HEK293T (cell line): ENCODE measurements at regions not wholly inside any gene's neighbourhood (a gene's known extent, or its start where the extent isn't known, plus 50 kb on each side); places are given as distances from the start of the nearest gene placed in this dataset.

Experiments used
- CTCF ChIA-PET: fragments of 350-600 bp; formaldehyde crosslinking; extraction: SDS; loops from one replicate; lab custom pipeline; 2021; ENCODE audit warnings: antibody characterized with exemption, inconsistent platforms; lab: Yijun Ruan, JAX
- POLR2A ChIA-PET: fragments of 350-600 bp; formaldehyde crosslinking; extraction: SDS; loops from one replicate; lab custom pipeline; 2020; ENCODE audit warnings: antibody characterized with exemption, inconsistent platforms; lab: Yijun Ruan, JAX
- DNase-seq: peaks from one replicate; pipeline ENCODE4 v3.0.0; 2012; ENCODE audit warnings: mixed read lengths; ENCODE audit errors: extremely low spot score
- ARNT ChIP-seq: fragments of 450-650 bp; IDR thresholded peaks from 2 replicates; pipeline ENCODE4 v1.6.1; 2017; ENCODE audit warnings: mild to moderate bottlenecking
- BHLHE40 ChIP-seq: fragments of 450-650 bp; IDR thresholded peaks from 2 replicates; pipeline ENCODE4 v1.6.1; 2016; ENCODE audit warnings: mild to moderate bottlenecking, moderate library complexity, borderline replicate concordance
- CTBP1 ChIP-seq: fragments of 450-650 bp; IDR thresholded peaks from 2 replicates; pipeline ENCODE4 v1.6.1; 2016; ENCODE audit warnings: borderline replicate concordance
- ELF4 ChIP-seq: fragments of 450-650 bp; IDR thresholded peaks from 2 replicates; pipeline ENCODE4 v1.6.1; 2017; ENCODE audit warnings: antibody characterized with exemption
- FOXA1 ChIP-seq: fragments of 450-650 bp; IDR thresholded peaks from 2 replicates; pipeline ENCODE4 v1.6.1; 2016; ENCODE audit warnings: mild to moderate bottlenecking
- FOXK2 ChIP-seq: fragments of 450-650 bp; IDR thresholded peaks from 2 replicates; pipeline ENCODE4 v1.6.1; 2016; ENCODE audit warnings: mild to moderate bottlenecking
- FOXM1 ChIP-seq: fragments of 450-650 bp; IDR thresholded peaks from 2 replicates; pipeline ENCODE4 v1.6.1; 2017; ENCODE audit warnings: mild to moderate bottlenecking, borderline replicate concordance
- HDGF ChIP-seq: fragments of 450-650 bp; IDR thresholded peaks from 2 replicates; pipeline ENCODE4 v1.6.1; 2017; ENCODE audit warnings: antibody characterized with exemption, borderline replicate concordance
- L3MBTL2 ChIP-seq: fragments of 450-650 bp; conservative IDR thresholded peaks from 2 replicates; pipeline ENCODE4 v1.6.1; 2016; ENCODE audit warnings: mild to moderate bottlenecking
- LEF1 ChIP-seq: fragments of 450-650 bp; IDR thresholded peaks from 2 replicates; pipeline ENCODE4 v1.6.1; 2017; ENCODE audit warnings: mild to moderate bottlenecking, borderline replicate concordance
- NFRKB ChIP-seq: fragments of 450-650 bp; IDR thresholded peaks from 2 replicates; pipeline ENCODE4 v1.6.1; 2016; ENCODE audit warnings: mild to moderate bottlenecking, moderate library complexity
- SP1 ChIP-seq: fragments of 450-650 bp; IDR thresholded peaks from 2 replicates; pipeline ENCODE4 v1.6.1; 2017
- SUZ12 ChIP-seq: fragments of 450-650 bp; IDR thresholded peaks from 2 replicates; pipeline ENCODE4 v1.6.1; 2016; ENCODE audit warnings: mild to moderate bottlenecking
- TARDBP ChIP-seq: fragments of 450-650 bp; IDR thresholded peaks from 2 replicates; pipeline ENCODE4 v1.6.1; 2016
- ZNF384 ChIP-seq: fragments of 450-650 bp; IDR thresholded peaks from 2 replicates; pipeline ENCODE4 v1.6.1; 2016
- TF ChIP-seq, protein P1 (sequence below): fragments of 450-650 bp; IDR thresholded peaks from 2 replicates; pipeline ENCODE4 v1.6.1; 2016

DNA sequence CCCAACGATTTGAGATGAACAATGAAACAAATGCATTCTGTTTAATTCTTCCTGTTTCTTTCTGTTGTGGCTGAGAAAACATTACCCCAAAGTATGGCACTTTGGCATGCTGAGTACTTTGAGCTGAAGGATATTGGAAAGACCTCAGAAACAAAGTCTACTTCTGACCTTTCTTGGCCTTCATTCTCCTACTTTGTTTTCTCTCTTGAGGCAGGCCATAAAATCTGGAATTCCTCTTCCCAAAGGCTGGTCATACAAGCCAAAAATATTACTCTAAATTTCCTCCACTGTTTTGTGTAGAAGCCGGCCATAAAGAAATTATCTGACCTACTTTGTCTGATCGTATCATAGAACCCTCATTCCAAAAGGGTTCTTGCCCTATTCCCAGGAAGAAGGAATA lies 1048.2 kb downstream of the TECRL start:
- no peak for DNase-seq
- ChIA-PET POLR2A (no interaction called here), CTCF (no interaction called here)
- TF ChIP-seq, protein P1, sequence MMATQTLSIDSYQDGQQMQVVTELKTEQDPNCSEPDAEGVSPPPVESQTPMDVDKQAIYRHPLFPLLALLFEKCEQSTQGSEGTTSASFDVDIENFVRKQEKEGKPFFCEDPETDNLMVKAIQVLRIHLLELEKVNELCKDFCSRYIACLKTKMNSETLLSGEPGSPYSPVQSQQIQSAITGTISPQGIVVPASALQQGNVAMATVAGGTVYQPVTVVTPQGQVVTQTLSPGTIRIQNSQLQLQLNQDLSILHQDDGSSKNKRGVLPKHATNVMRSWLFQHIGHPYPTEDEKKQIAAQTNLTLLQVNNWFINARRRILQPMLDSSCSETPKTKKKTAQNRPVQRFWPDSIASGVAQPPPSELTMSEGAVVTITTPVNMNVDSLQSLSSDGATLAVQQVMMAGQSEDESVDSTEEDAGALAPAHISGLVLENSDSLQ: no peak
- no peak for TF ChIP-seq L3MBTL2
- no peak for TF ChIP-seq CTBP1
- no peak for TF ChIP-seq BHLHE40
- TF ChIP-seq NFRKB: no peak
- TF ChIP-seq FOXM1: no peak
- no peak for TF ChIP-seq FOXA1
- no peak for TF ChIP-seq SP1

DNA sequence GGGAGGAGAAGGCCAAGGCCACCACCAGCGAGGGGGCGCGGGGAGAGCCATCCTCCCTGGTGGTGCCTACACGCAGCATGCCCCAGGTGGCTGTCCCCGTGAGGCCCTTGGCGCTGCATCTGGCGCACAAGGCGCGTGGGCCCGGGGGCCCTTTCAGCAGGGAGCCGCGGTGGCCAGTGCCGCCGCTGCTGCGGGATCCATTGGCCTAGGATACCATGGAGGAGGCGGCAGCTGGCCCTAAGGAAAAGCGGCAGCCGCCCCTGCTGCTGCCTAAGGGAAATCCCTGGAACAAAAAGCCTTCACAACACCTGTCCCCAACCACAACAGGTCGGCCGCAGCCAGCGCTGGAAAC lies 1059.6 kb downstream of the TECRL start:
- ChIA-PET POLR2A (no interaction called here), CTCF (no interaction called here)
- DNase-seq: no peak
- TF ChIP-seq BHLHE40 (no peak), SUZ12 (no peak), FOXA1 (no peak), HDGF (no peak), ELF4 (no peak), L3MBTL2 (no peak), CTBP1 (no peak), FOXK2 (no peak), TARDBP (no peak), SP1 (no peak), ARNT (no peak), NFRKB (no peak), FOXM1 (no peak), ZNF384 (no peak), LEF1 (no peak)
- TF ChIP-seq, protein P1: no peak

DNA sequence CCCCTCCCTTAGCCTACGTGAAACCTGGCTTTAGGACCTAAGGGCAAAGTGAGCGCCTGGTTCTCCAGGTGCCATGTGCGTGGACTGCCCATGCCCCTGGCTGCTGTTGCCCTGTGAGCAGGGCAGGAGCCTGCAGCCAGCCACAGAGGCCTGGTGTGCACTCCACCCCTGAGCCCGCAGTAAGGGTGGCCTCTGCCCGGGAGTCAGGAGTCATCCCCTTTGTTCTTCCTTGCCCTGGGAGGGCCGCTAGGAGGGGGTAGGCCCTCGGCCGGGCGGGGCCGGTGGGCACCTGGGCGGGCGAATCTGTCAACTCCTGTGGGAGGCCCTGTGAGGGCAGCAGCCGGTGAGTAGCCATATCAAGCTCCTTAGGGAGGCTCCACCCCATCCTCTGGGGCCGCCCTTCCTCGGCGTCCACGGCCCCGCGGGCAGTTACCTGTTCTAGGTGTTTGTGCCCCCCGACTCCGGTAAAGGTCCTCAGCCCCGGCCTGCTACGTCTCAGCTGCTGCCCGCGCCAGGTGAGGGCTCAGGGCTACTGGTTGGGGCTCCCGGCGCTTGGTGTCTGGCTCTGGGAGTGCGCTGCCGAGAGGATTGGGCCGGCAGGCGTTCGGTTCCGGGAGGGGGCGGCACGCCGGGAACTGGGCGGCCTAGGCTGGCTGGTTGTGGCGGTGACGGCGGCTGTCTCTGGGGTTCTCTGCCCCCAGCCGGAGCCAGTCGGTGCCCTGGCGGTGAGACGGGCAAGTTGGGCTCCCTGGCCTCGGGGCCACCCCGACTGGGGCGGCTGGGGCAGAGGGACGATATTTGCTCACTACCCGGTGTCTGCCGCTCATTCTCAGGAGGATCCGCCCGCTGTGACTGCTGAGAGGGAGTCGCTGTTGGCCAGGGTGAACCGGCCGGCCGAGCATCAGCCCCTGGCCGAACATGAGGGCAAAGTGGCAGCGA lies 1060.2 kb downstream of the TECRL start:
- ChIA-PET POLR2A (no interaction called here), CTCF (no interaction called here)
- TF ChIP-seq LEF1 (no peak), TARDBP (no peak), SUZ12 (no peak), FOXK2 (no peak), ELF4 (no peak), NFRKB (no peak), BHLHE40 (no peak), L3MBTL2 (no peak), ZNF384 (no peak), FOXM1 (no peak), SP1 (no peak), CTBP1 (no peak), HDGF (no peak), ARNT (no peak), FOXA1 (no peak)
- TF ChIP-seq, protein P1: no peak
- DNase-seq: no peak

DNA sequence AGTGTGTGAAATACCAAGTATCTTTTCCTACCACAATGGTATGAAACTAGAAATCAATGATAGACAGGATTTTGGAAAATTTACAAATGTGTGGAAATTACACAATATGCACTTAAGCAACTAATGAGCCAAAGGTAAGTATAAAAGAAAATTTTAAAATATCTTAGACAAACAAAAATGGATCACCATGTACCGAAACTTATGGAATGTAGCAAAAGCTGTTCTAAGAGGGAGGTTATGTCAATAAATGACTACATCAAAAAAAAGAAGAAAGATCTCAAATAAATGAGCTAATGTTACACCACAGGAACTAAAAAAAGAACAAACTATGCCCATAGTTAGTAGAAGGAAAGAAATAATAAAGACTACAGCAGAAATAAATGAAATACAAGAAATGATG lies 1084.1 kb downstream of the TECRL start:
- CTCF ChIA-PET: interaction anchor here (0.7 kb wide), 1 partner anchor 1761 kb away, joined by 3 read pairs; no protein-coding TSS in a partner anchor
- POLR2A ChIA-PET: no interaction called here
- TF ChIP-seq SP1: no peak
- TF ChIP-seq ELF4: no peak
- no peak for TF ChIP-seq HDGF
- no peak for TF ChIP-seq SUZ12
- TF ChIP-seq ARNT: no peak
- TF ChIP-seq, protein P1: no peak
- no peak for TF ChIP-seq TARDBP
- no peak for TF ChIP-seq FOXA1
- TF ChIP-seq FOXK2: no peak
- TF ChIP-seq FOXM1: no peak
- TF ChIP-seq ZNF384: no peak
- TF ChIP-seq CTBP1: no peak
- no peak for TF ChIP-seq LEF1
- TF ChIP-seq BHLHE40: no peak
- TF ChIP-seq L3MBTL2: no peak
- TF ChIP-seq NFRKB: no peak
- DNase-seq: no peak

DNA sequence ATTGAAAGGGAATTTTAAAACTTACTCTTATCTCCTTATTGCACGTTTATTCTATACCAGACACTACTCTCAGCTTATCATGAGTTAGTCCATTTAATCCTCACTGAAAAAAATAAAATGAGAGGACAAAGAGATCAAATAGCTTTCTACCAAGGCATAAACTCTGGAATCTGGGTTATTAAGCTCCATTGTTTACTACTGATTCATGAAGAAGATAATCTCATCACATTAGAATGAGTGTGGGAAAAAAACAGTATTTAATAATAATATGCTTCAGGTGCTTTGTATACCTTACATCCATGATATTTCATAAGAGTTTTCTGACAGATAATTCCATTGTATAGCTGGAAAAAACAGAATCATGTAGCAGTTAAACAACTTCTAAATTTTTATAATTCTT lies 1092.6 kb downstream of the TECRL start:
- ChIA-PET POLR2A (no interaction called here), CTCF (no interaction called here)
- DNase-seq: no peak
- TF ChIP-seq HDGF: no peak
- no peak for TF ChIP-seq TARDBP
- TF ChIP-seq ELF4: no peak
- no peak for TF ChIP-seq FOXK2
- TF ChIP-seq NFRKB: no peak
- TF ChIP-seq FOXA1: no peak
